DOHH2 (cell line): ENCODE measurements at regions not wholly inside any gene's neighbourhood (a gene's known extent, or its start where the extent isn't known, plus 50 kb on each side); places are given as distances from the start of the nearest gene placed in this dataset.

Experiments
- EZH2phosphoT487 ChIP-seq: fragments of 200-600 bp; sonication (generic); IDR thresholded peaks from 2 replicates; pipeline ENCODE4 v1.6.1; 2017; ENCODE audit warnings: borderline replicate concordance, mild to moderate bottlenecking, antibody characterized with exemption, low read length, moderate library complexity, mixed read lengths
- TF ChIP-seq, protein P1 (sequence below): fragments of 200-600 bp; sonication (generic); IDR thresholded peaks from one replicate; pipeline ENCODE4 v1.5.1; 2014; ENCODE audit warnings: antibody characterized with exemption, mild to moderate bottlenecking, low read depth, low read length; ENCODE audit not compliant: poor library complexity, severe bottlenecking

DNA sequence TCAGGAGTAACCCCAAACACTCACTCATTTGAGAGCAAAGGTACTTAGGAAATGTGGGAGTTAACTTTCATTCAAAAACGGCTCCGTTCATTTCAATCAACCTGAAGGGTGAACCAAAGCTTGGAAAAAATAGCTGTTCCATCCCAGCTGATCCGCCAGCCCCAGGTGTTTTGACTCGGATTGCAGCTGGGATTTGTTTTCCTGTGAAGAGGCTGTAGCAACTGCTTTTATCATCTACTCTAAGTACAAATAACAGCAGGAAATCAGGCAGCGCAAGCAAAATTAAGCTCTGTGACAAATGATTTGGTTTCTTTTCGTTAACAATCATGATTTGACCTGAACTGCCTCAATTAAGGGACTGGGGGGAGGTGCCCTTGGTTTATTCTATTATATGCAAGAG, 154.7 kb downstream of the BEND2 start:
- TF ChIP-seq, protein P1, sequence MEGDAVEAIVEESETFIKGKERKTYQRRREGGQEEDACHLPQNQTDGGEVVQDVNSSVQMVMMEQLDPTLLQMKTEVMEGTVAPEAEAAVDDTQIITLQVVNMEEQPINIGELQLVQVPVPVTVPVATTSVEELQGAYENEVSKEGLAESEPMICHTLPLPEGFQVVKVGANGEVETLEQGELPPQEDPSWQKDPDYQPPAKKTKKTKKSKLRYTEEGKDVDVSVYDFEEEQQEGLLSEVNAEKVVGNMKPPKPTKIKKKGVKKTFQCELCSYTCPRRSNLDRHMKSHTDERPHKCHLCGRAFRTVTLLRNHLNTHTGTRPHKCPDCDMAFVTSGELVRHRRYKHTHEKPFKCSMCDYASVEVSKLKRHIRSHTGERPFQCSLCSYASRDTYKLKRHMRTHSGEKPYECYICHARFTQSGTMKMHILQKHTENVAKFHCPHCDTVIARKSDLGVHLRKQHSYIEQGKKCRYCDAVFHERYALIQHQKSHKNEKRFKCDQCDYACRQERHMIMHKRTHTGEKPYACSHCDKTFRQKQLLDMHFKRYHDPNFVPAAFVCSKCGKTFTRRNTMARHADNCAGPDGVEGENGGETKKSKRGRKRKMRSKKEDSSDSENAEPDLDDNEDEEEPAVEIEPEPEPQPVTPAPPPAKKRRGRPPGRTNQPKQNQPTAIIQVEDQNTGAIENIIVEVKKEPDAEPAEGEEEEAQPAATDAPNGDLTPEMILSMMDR: no peak
- TF ChIP-seq EZH2phosphoT487: no peak
